ENCODE measurements at regions not wholly inside any gene's neighbourhood (a gene's known extent, or its start where the extent isn't known, plus 50 kb on each side); places are given as distances from the start of the nearest gene placed in this dataset.

GRCh38 chr12:13635709-13636108 is 345.7 kb downstream of the GRIN2B start:
- no peaks in the 10 kb centered on the region for H3K79me2 ChIP-seq (ENCODE audit: insufficient read depth, low read length)
- H3K27me3 ChIP-seq (ENCODE audit: insufficient read depth, low read length), result no peaks in the 10 kb centered on the region
- ChIA-PET RAD21 (ENCODE audit: low non-redundant PET in 1 of 2, low total read pairs in 2 of 2, uncharacterized antibody in 2 of 2, unreplicated experiment in 2 of 2) (no interaction called here), POLR2A (no interaction called here), CTCF (no interaction called here)
- H3K36me3 ChIP-seq (ENCODE audit: control insufficient read depth in 1 of 2, insufficient read depth in 2 of 2, low read length in 2 of 2), result no peaks in the 10 kb centered on the region
- no peaks in the 10 kb centered on the region for H3K4me1 ChIP-seq (ENCODE audit: control insufficient read depth in 1 of 2, insufficient read depth in 2 of 2, low read length in 2 of 2)
- no peak for DNase-seq (ENCODE audit: low read depth, low spot score)
- H3K4me2 ChIP-seq (ENCODE audit: low read length), result no peak overlapping the region
- H3K9ac ChIP-seq (ENCODE audit: low read length), result no peak overlapping the region
- 0 out of 2 replicates have a peak, but pooled peaks cover 2% of the 10 kb centered on the region for H3K9me2 ChIP-seq (ENCODE audit: insufficient read depth)
- ATAC-seq, result no peak
- no peak overlapping the region for H2AFZ ChIP-seq (ENCODE audit: low read depth, low read length, poor library complexity, severe bottlenecking)
- H4K20me1 ChIP-seq (ENCODE audit: insufficient read depth), result no peaks in the 10 kb centered on the region
- intact Hi-C loops (cut with micrococcal nuclease), result no loop called here
- H3K27ac ChIP-seq (ENCODE audit: low read depth, low read length), result no peak overlapping the region
- no TSS peak for BruUV-seq (replicated peaks)
- no peak for TF ChIP-seq EZH2phosphoT487 (IDR thresholded peaks at IDR 0.05; ENCODE audit: borderline replicate concordance)
- no peak for TF ChIP-seq ZBTB33 (IDR thresholded peaks at IDR 0.05; ENCODE audit: extremely low read depth, insufficient replicate concordance, low read length)
- TF ChIP-seq ATF3 (IDR thresholded peaks at IDR 0.05), result no peak
- no peak for TF ChIP-seq POLR2A (IDR thresholded peaks at IDR 0.05; ENCODE audit: borderline replicate concordance, extremely low read depth, insufficient read depth, insufficient read length)
- no peak for TF ChIP-seq EZH2 (IDR thresholded peaks at IDR 0.05)
- no peak for TF ChIP-seq FOSL1 (IDR thresholded peaks at IDR 0.05; ENCODE audit: low read depth)
- no peak overlapping the region for H3K4me3 ChIP-seq (replicated peaks in 1 of 2; ENCODE audit: low read depth in 1 of 2, low read length in 2 of 2)
- no peaks in the 10 kb centered on the region for H3K9me3 ChIP-seq (ENCODE audit: control insufficient read depth in 1 of 2, insufficient read depth in 1 of 2, low read depth in 1 of 2, low read length in 2 of 2)

- no TSS peak for BruUV-seq (replicated peaks)
- Histone ChIP-seq H2AFZ (ENCODE audit: low read depth, low read length, poor library complexity, severe bottlenecking) (no peak overlapping the region), H3K4me2 (ENCODE audit: low read length) (no peak overlapping the region), H3K9me2 (ENCODE audit: insufficient read depth) (0 out of 2 replicates have a peak, but pooled peaks cover 2% of the 10 kb centered on the region), H3K4me1 (ENCODE audit: control insufficient read depth in 1 of 2, insufficient read depth in 2 of 2, low read length in 2 of 2) (peaks cover 0 to 2% of the 10 kb centered on the region in 2 experiments; a peak in 2 of 4 replicates), H3K9me3 (ENCODE audit: control insufficient read depth in 1 of 2, insufficient read depth in 1 of 2, low read depth in 1 of 2, low read length in 2 of 2) (no peaks in the 10 kb centered on the region), H3K27ac (ENCODE audit: low read depth, low read length) (no peak overlapping the region), H3K36me3 (ENCODE audit: control insufficient read depth in 1 of 2, insufficient read depth in 2 of 2, low read length in 2 of 2) (no peaks in the 10 kb centered on the region), H3K79me2 (ENCODE audit: insufficient read depth, low read length) (no peaks in the 10 kb centered on the region), H4K20me1 (ENCODE audit: insufficient read depth) (no peaks in the 10 kb centered on the region), H3K4me3 (replicated peaks in 1 of 2; ENCODE audit: low read depth in 1 of 2, low read length in 2 of 2) (no peak overlapping the region), H3K27me3 (ENCODE audit: insufficient read depth, low read length) (no peaks in the 10 kb centered on the region), H3K9ac (ENCODE audit: low read length) (no peak overlapping the region)
- RAD21 ChIA-PET (ENCODE audit: low non-redundant PET in 1 of 2, low total read pairs in 2 of 2, uncharacterized antibody in 2 of 2, unreplicated experiment in 2 of 2), result no interaction called here
- DNase-seq (ENCODE audit: low read depth, low spot score) (no peak), ATAC-seq (no peak)
- CTCF ChIA-PET, result no interaction called here
- TF ChIP-seq CTCF (IDR thresholded peaks at IDR 0.05 in 2 of 3, conservative IDR thresholded peaks at IDR 0.05 in 1 of 3; ENCODE audit: borderline replicate concordance in 1 of 3, insufficient read depth in 1 of 3, low read depth in 2 of 3, low read length in 2 of 3) (no peak), CBX3 (IDR thresholded peaks at IDR 0.05; ENCODE audit: low read depth) (no peak), ZNF274 (IDR thresholded peaks at IDR 0.05; ENCODE audit: low read depth, low read length) (no peak), SRF (IDR thresholded peaks at IDR 0.05; ENCODE audit: low read depth) (no peak), REST (IDR thresholded peaks at IDR 0.05; ENCODE audit: low read depth) (no peak)
- intact Hi-C loops (cut with micrococcal nuclease), result no loop called here
- POLR2A ChIA-PET, result no interaction called here
Measured at GRCh38 chr12:13631873-13632272, 349.5 kb downstream of the GRIN2B start.

Data from HCT116 (cell line).